NT2/D1 (cell line): ENCODE measurements at regions not wholly inside any gene's neighbourhood (a gene's known extent, or its start where the extent isn't known, plus 50 kb on each side); places are given as distances from the start of the nearest gene placed in this dataset.

Experiments used
- SUZ12 ChIP-seq: IDR thresholded peaks from 2 replicates; pipeline ENCODE4 v1.6.1; 2011; ENCODE audit not compliant: insufficient read length, insufficient read depth; ENCODE audit errors: extremely low read depth
- YY1 ChIP-seq: IDR thresholded peaks from 2 replicates; pipeline ENCODE4 v1.6.1; 2011; ENCODE audit not compliant: insufficient read length, insufficient read depth
- ZNF274 ChIP-seq: IDR thresholded peaks from 2 replicates; pipeline ENCODE4 v1.6.1; 2011; ENCODE audit warnings: mild to moderate bottlenecking, low read depth, low read length

DNA sequence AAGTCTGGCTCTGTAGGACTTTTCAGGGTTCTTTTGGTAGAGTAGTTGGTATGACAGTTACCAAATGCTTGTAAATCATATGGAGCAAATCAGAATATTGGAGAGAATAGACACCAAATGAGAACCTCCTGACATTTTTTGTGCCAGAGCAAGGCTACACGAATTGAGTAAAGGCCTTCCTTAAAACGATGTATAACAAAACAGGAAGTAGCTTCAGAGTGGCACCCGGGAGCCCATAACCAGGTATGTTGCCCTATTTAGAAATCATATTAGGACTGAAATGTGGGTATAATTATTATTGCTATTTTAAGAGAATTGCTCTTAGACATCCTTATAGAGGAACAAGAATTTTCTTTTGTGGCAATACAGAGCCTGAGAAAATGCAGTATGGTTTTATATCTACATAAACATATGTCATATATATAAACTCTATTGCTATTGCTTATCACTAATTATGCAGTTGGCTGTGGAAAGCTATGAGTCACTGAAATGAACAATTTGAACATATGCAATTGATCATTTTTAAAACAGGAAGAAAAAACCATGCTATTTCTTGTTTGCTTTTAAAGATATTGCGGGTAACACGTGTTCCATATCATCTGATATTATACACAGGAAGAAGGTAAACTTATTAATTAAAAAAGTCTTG, 197.4 kb upstream of the MTPN start:
- no peak for TF ChIP-seq YY1
- TF ChIP-seq ZNF274: no peak
- no peak for TF ChIP-seq SUZ12
